Loucy (cell line): ENCODE measurements at regions not wholly inside any gene's neighbourhood (a gene's known extent, or its start where the extent isn't known, plus 50 kb on each side); places are given as distances from the start of the nearest gene placed in this dataset.

Experiments
- H2AFZ ChIP-seq: fragments of 200-600 bp; sonication (generic); 2 replicates; pipeline ENCODE4 v1.6.0; 2016; ENCODE audit warnings: antibody characterized with exemption, mild to moderate bottlenecking, low read length, moderate library complexity
- H3F3A ChIP-seq: fragments of 200-600 bp; 2 replicates; pipeline ENCODE4 v1.6.0; 2016; ENCODE audit warnings: antibody characterized with exemption, low read depth, mild to moderate bottlenecking
- H3K27me3 ChIP-seq: fragments of 200-600 bp; sonication (generic); 2 replicates; pipeline ENCODE4 v1.6.1; 2014; ENCODE audit warnings: low read length, mild to moderate bottlenecking; ENCODE audit not compliant: insufficient read depth, poor library complexity, severe bottlenecking
- H3K36me3 ChIP-seq: fragments of 200-600 bp; sonication (generic); 2 replicates; pipeline ENCODE4 v1.6.1; 2016; ENCODE audit warnings: low read length; ENCODE audit not compliant: insufficient read depth
- H3K4me1 ChIP-seq: fragments of 200-600 bp; sonication (generic); 2 replicates; pipeline ENCODE4 v1.5.1; 2014; ENCODE audit warnings: low read length, mild to moderate bottlenecking; ENCODE audit not compliant: insufficient read depth, poor library complexity, severe bottlenecking
- H3K4me2 ChIP-seq: fragments of 200-600 bp; sonication (generic); 2 replicates; pipeline ENCODE4 v1.6.0; 2014; ENCODE audit warnings: antibody characterized with exemption, low read length, low read depth, mild to moderate bottlenecking; ENCODE audit not compliant: poor library complexity, severe bottlenecking
- H3K4me3 ChIP-seq: fragments of 200-600 bp; sonication (generic); 2 replicates; pipeline ENCODE4 v1.5.1; 2014; ENCODE audit warnings: low read length, mild to moderate bottlenecking, mixed read lengths; ENCODE audit not compliant: poor library complexity, severe bottlenecking
- H3K79me2 ChIP-seq: fragments of 200-600 bp; sonication (generic); 2 replicates; pipeline ENCODE4 v1.6.1; 2014; ENCODE audit warnings: low read length; ENCODE audit not compliant: insufficient read depth
- H3K9ac ChIP-seq: fragments of 200-600 bp; sonication (generic); 2 replicates; pipeline ENCODE4 v1.6.0; 2014; ENCODE audit warnings: mild to moderate bottlenecking, low read depth, low read length, moderate library complexity; ENCODE audit not compliant: poor library complexity, severe bottlenecking
- H3K9me2 ChIP-seq: fragments of 200-600 bp; sonication (generic); replicated peaks from 2 replicates; pipeline ENCODE4 v1.6.1; 2016; ENCODE audit warnings: low read depth, low read length, mixed read lengths
- H3K9me3 ChIP-seq: fragments of 200-600 bp; sonication (generic); 2 replicates; pipeline ENCODE4 v1.6.1; 2014; ENCODE audit warnings: mild to moderate bottlenecking, antibody characterized with exemption, low read length, low read depth; ENCODE audit not compliant: insufficient read depth
- H4K20me1 ChIP-seq: fragments of 200-600 bp; sonication (generic); 2 replicates; pipeline ENCODE4 v1.6.0; 2014; ENCODE audit warnings: antibody characterized with exemption, low read length, mild to moderate bottlenecking; ENCODE audit not compliant: insufficient read depth, poor library complexity, severe bottlenecking
- EZH2phosphoT487 ChIP-seq: fragments of 200-600 bp; IDR thresholded peaks from 2 replicates; pipeline ENCODE4 v1.6.1; 2018; ENCODE audit warnings: antibody characterized with exemption, mild to moderate bottlenecking, moderate library complexity, borderline replicate concordance
- TF ChIP-seq, protein P1 (sequence below): fragments of 200-600 bp; sonication (generic); conservative IDR thresholded peaks from 2 replicates; pipeline ENCODE4 v1.5.1; 2014; ENCODE audit warnings: mild to moderate bottlenecking, antibody characterized with exemption, low read length

DNA sequence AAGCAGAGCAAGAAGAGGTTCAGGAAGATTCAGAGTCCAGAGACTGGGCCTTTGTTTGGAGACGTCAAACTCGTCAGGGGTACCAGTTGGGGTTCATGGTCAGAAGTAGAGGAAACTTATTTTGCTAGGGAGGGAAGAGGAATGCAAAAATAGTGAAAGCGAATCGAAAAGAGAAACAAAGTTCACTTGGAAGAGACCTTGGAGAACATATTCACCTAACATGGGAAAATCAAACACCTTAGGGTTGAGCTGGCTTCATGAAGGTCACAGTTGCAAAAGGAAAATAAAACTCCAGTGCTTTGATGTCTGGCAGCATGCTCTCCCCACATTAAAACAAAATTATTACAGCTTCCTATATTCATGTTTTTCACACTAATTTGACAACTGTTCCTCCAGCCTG is 440.4 kb downstream of the EPM2A start:
- H3K79me2 ChIP-seq, result no peaks in the 10 kb centered on the region
- no peaks in the 10 kb centered on the region for H3K9me2 ChIP-seq
- H3K4me1 ChIP-seq, result peaks cover 21% of the 10 kb centered on the region
- H3K4me2 ChIP-seq, result peak overlapping the region; percentile 51
- TF ChIP-seq, protein P1, sequence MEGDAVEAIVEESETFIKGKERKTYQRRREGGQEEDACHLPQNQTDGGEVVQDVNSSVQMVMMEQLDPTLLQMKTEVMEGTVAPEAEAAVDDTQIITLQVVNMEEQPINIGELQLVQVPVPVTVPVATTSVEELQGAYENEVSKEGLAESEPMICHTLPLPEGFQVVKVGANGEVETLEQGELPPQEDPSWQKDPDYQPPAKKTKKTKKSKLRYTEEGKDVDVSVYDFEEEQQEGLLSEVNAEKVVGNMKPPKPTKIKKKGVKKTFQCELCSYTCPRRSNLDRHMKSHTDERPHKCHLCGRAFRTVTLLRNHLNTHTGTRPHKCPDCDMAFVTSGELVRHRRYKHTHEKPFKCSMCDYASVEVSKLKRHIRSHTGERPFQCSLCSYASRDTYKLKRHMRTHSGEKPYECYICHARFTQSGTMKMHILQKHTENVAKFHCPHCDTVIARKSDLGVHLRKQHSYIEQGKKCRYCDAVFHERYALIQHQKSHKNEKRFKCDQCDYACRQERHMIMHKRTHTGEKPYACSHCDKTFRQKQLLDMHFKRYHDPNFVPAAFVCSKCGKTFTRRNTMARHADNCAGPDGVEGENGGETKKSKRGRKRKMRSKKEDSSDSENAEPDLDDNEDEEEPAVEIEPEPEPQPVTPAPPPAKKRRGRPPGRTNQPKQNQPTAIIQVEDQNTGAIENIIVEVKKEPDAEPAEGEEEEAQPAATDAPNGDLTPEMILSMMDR, result no peak
- TF ChIP-seq EZH2phosphoT487, result no peak
- H3K4me3 ChIP-seq, result peak overlapping the region; percentile 24
- no peak overlapping the region for H2AFZ ChIP-seq
- H4K20me1 ChIP-seq, result no peaks in the 10 kb centered on the region
- 0 out of 2 replicates have a peak, but pooled peaks cover 4% of the 10 kb centered on the region for H3F3A ChIP-seq
- no peaks in the 10 kb centered on the region for H3K27me3 ChIP-seq
- no peak overlapping the region for H3K9ac ChIP-seq
- H3K9me3 ChIP-seq, result 0 out of 2 replicates have a peak, but pooled peaks cover 5% of the 10 kb centered on the region
- H3K36me3 ChIP-seq, result no peaks in the 10 kb centered on the region

DNA sequence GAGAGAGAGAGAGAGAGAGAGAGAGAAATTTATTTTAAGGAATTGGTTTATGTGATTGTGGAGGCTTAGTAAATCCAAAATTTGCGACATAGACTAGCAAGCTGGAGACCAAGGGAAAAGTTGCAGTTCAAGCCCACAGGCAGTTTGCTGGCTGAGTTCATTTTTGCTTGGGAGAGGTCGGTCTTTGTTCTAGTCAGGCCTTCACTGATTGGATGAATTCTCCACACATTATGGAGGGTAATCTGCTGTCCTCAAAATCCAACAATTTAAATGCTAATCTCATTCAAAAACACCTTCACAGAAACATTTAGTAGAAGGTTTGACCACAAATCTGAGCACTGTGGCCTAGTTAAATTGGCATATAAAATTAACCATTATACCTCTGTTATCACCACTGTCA is 439.6 kb downstream of the EPM2A start:
- Histone ChIP-seq H4K20me1 (no peaks in the 10 kb centered on the region), H2AFZ (no peak overlapping the region), H3K79me2 (no peaks in the 10 kb centered on the region), H3K36me3 (no peaks in the 10 kb centered on the region), H3F3A (0 out of 2 replicates have a peak, but pooled peaks cover 4% of the 10 kb centered on the region), H3K9ac (no peak overlapping the region), H3K9me2 (no peaks in the 10 kb centered on the region), H3K4me3 (no peak overlapping the region), H3K27me3 (no peaks in the 10 kb centered on the region), H3K4me1 (peaks cover 21% of the 10 kb centered on the region), H3K4me2 (peak overlapping the region; percentile 51), H3K9me3 (0 out of 2 replicates have a peak, but pooled peaks cover 5% of the 10 kb centered on the region)
- no peak for TF ChIP-seq EZH2phosphoT487
- TF ChIP-seq, protein P1, result no peak

DNA sequence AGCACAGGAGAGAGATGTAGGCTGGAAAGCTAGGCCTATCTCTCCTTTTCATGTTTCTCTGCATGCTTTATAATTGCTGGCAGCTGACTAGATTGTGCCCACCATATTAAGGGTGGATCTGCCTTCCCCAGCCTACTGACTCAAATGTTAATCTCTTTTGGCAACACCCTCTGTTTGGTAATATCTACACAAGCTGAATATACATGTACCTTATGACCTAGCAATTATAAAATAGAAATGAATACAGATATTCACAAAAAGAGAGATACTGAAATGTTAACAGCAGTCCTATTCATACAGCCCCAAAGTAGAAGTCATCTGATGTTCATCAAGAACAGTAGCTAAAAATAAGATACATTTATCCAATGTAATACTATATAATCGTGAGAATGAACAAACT is 429.6 kb downstream of the EPM2A start:
- no peaks in the 10 kb centered on the region for H3K4me1 ChIP-seq
- no peak overlapping the region for H3K4me3 ChIP-seq
- no peaks in the 10 kb centered on the region for H3K27me3 ChIP-seq
- no peaks in the 10 kb centered on the region for H4K20me1 ChIP-seq
- H3K36me3 ChIP-seq, result no peaks in the 10 kb centered on the region
- TF ChIP-seq, protein P1, result no peak
- TF ChIP-seq EZH2phosphoT487, result no peak
- no peak overlapping the region for H2AFZ ChIP-seq
- no peaks in the 10 kb centered on the region for H3K9me3 ChIP-seq
- H3F3A ChIP-seq, result no peaks in the 10 kb centered on the region
- 0 out of 2 replicates have a peak, but pooled peaks cover 3% of the 10 kb centered on the region for H3K9me2 ChIP-seq
- H3K4me2 ChIP-seq, result no peak overlapping the region
- H3K79me2 ChIP-seq, result no peaks in the 10 kb centered on the region
- no peak overlapping the region for H3K9ac ChIP-seq
